Gastrocnemius medialis (tissue), 4 donors: ENCODE measurements at regions not wholly inside any gene's neighbourhood (a gene's known extent, or its start where the extent isn't known, plus 50 kb on each side); places are given as distances from the start of the nearest gene placed in this dataset.
"Not testable (repeated sequence)": the region's sequence is repeated elsewhere in the genome, so short reads cannot be mapped to it uniquely, and the experiment has no call there.

Source experiments
- ATAC-seq, 2 donors: fragments of 150-250 bp; one replicate each; pipeline ENCODE4 v1.9.1; 2016
- DNase-seq, 2 donors: peaks; one replicate each; pipeline ENCODE4 v3.0.0-alpha.2; 2019
- H3K27ac ChIP-seq, 4 donors: fragments of 200-600 bp; sonication (generic); 1 replicate in 1 of 4; 2 replicates in 3 of 4; pipeline ENCODE4 v1.5.1; 2016 to 2018; ENCODE audit warnings: mild to moderate bottlenecking in 2 of 4, moderate library complexity in 1 of 4
- H3K27me3 ChIP-seq, 3 donors: fragments of 200-600 bp; sonication (generic) in 2 of 3; 1 replicate in 1 of 3; 2 replicates in 2 of 3; pipeline versions ENCODE4 v1.5.1 to v1.6.0; 2016 to 2019; ENCODE audit warnings: mild to moderate bottlenecking in 1 of 3, moderate library complexity in 1 of 3
- H3K36me3 ChIP-seq, 2 donors: fragments of 200-600 bp; sonication (generic) in 1 of 2; one replicate each; pipeline ENCODE4 v1.5.1; 2017 to 2018
- H3K4me1 ChIP-seq, 2 donors: fragments of 200-600 bp; sonication (generic) in 1 of 2; one replicate each; pipeline ENCODE4 v1.5.1; 2016 to 2017; ENCODE audit warnings: mild to moderate bottlenecking in 2 of 2
- H3K4me3 ChIP-seq, 4 donors: fragments of 200-600 bp; sonication (generic) in 3 of 4; 1 replicate in 1 of 4; 2 replicates in 3 of 4; pipeline ENCODE4 v1.5.1; 2016 to 2019; ENCODE audit warnings: mild to moderate bottlenecking in 2 of 4
- H3K9me3 ChIP-seq, 3 donors: fragments of 200-600 bp; sonication (generic) in 2 of 3; 1 replicate in 1 of 3; 2 replicates in 2 of 3; pipeline ENCODE4 v1.5.1; 2016 to 2019
- POLR2A ChIP-seq, 2 donors: fragments of 450-650 bp; IDR thresholded peaks; one replicate each; pipeline ENCODE4 v1.6.1; 2017; ENCODE audit warnings: antibody characterized with exemption in 2 of 2, mild to moderate bottlenecking in 2 of 2, moderate library complexity in 2 of 2
- in situ Hi-C, 4 donors: fragments of 200-750 bp; cut with MboI; loops; one replicate each; pipeline versions ENCODE4 v1.15.0 to v1.8.0; 2017; ENCODE audit warnings: low sequenced_read_pairs in 4 of 4
- intact Hi-C: fragments of 100-400 bp; cut with DNase I; formaldehyde crosslinking; loops from one replicate; pipeline ENCODE4 v1.15.1; 2023; ENCODE audit warnings: low total_unique reads
- TF ChIP-seq, protein P1 (sequence below), 5 experiments: fragments of 450-650 bp in 3 of 5; fragments of 200-600 bp in 2 of 5; sonication (generic) in 2 of 5; IDR thresholded peaks in 4 of 5; conservative IDR thresholded peaks in 1 of 5; 1 replicate in 4 of 5; 2 replicates in 1 of 5; pipeline ENCODE4 v1.5.1; 2016 to 2019; ENCODE audit warnings: antibody characterized with exemption in 5 of 5, mild to moderate bottlenecking in 3 of 5, moderate library complexity in 3 of 5

DNA sequence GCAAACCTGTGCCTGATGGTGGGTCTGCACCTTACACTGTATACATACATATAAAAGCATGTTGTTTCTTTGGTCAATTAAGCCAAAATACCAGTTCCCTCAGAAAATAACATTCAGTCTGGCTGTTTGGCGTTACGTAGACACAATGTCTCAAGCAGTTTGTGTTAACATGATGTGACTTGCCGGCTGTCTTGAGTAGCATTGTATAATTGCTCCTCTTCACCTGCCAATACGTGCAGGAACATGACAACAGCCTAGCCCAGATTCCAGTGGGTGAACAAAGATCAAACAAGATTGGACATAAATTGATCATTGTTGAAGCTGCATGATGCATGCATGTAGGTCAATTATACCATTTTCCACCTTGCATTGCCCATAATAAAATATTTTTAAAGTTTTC is 102.3 kb downstream of the F11 start:
- H3K4me3 ChIP-seq = no peak overlapping the region
- no peaks in the 10 kb centered on the region for H3K27me3 ChIP-seq
- H3K9me3 ChIP-seq = peaks cover 0 to 12% (median 0%) of the 10 kb centered on the region in 3 donors
- no peak overlapping the region for H3K27ac ChIP-seq
- TF ChIP-seq POLR2A (IDR thresholded peaks at IDR 0.05) = no peak
- TF ChIP-seq, protein P1, sequence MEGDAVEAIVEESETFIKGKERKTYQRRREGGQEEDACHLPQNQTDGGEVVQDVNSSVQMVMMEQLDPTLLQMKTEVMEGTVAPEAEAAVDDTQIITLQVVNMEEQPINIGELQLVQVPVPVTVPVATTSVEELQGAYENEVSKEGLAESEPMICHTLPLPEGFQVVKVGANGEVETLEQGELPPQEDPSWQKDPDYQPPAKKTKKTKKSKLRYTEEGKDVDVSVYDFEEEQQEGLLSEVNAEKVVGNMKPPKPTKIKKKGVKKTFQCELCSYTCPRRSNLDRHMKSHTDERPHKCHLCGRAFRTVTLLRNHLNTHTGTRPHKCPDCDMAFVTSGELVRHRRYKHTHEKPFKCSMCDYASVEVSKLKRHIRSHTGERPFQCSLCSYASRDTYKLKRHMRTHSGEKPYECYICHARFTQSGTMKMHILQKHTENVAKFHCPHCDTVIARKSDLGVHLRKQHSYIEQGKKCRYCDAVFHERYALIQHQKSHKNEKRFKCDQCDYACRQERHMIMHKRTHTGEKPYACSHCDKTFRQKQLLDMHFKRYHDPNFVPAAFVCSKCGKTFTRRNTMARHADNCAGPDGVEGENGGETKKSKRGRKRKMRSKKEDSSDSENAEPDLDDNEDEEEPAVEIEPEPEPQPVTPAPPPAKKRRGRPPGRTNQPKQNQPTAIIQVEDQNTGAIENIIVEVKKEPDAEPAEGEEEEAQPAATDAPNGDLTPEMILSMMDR (IDR thresholded peaks at IDR 0.05 in 4 of 5, conservative IDR thresholded peaks at IDR 0.05 in 1 of 5) = no peak
- in situ Hi-C loops = no loop called here
- intact Hi-C loops = no loop called here
- DNase-seq = no peak
- no peak for ATAC-seq
- H3K4me1 ChIP-seq = no peaks in the 10 kb centered on the region
- no peaks in the 10 kb centered on the region for H3K36me3 ChIP-seq

- TF ChIP-seq, protein P1 (IDR thresholded peaks at IDR 0.05 in 4 of 5, conservative IDR thresholded peaks at IDR 0.05 in 1 of 5) = no peak
- TF ChIP-seq POLR2A (IDR thresholded peaks at IDR 0.05) = no peak
- in situ Hi-C loops (no loop called here), intact Hi-C loops (no loop called here)
- no peak for DNase-seq
- Histone ChIP-seq H3K27me3 (no peaks in the 10 kb centered on the region), H3K9me3 (peaks cover 0 to 12% (median 0%) of the 10 kb centered on the region in 3 donors), H3K36me3 (no peaks in the 10 kb centered on the region), H3K4me1 (no peaks in the 10 kb centered on the region), H3K4me3 (no peak overlapping the region), H3K27ac (no peak overlapping the region)
- no peak for ATAC-seq
Measured at GRCh38 chr4:186366326-186366725, 100.3 kb downstream of the F11 start.

DNA sequence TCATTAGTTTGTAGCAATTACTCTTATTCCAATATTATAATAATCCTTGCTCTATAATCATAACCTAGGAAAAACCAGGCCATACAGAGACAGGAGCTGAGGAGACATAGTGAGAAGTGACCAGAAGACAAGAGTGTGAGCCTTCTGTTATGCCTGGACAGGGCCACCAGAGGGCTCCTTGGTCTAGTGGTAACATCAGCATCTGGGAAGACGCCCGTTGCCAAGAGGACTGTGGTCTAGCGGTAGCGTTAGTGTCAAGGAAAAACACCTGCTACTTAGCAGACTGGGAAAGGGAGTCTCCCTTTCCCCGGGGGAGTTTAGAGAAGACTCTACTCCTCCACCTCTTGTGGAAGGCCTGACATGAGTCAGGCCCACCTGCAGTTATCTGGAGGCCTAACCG is 97.0 kb downstream of the F11 start:
- in situ Hi-C loops, H3K36me3 ChIP-seq, intact Hi-C loops, H3K27ac ChIP-seq, DNase-seq, H3K27me3 ChIP-seq, H3K4me3 ChIP-seq, ATAC-seq, H3K4me1 ChIP-seq: not testable (repeated sequence)
- H3K9me3 ChIP-seq = peaks cover 0 to 12% (median 0%) of the 10 kb centered on the region in 3 donors

- Histone ChIP-seq H3K4me3 (no peak overlapping the region), H3K27ac (no peak overlapping the region), H3K9me3 (peaks cover 0 to 12% (median 0%) of the 10 kb centered on the region in 3 donors), H3K4me1 (no peaks in the 10 kb centered on the region), H3K27me3 (no peaks in the 10 kb centered on the region), H3K36me3 (no peaks in the 10 kb centered on the region)
- DNase-seq (no peak), ATAC-seq (no peak)
- intact Hi-C loops = no loop called here
- TF ChIP-seq, protein P1 (IDR thresholded peaks at IDR 0.05 in 4 of 5, conservative IDR thresholded peaks at IDR 0.05 in 1 of 5) = no peak
- TF ChIP-seq POLR2A (IDR thresholded peaks at IDR 0.05) = no peak
- in situ Hi-C loops = no loop called here
Measured at GRCh38 chr4:186360551-186360950, 94.6 kb downstream of the F11 start.

GRCh38 chr4:186351668-186352194 is 85.7 kb downstream of the F11 start:
- no peak overlapping the region for H3K27ac ChIP-seq
- no peaks in the 10 kb centered on the region for H3K36me3 ChIP-seq
- in situ Hi-C loops = no loop called here
- no peak for DNase-seq
- intact Hi-C loops = no loop called here
- H3K4me3 ChIP-seq = no peak overlapping the region
- no peaks in the 10 kb centered on the region for H3K4me1 ChIP-seq
- H3K9me3 ChIP-seq = no peaks in the 10 kb centered on the region
- no peaks in the 10 kb centered on the region for H3K27me3 ChIP-seq
- TF ChIP-seq, protein P1 (IDR thresholded peaks at IDR 0.05 in 4 of 5, conservative IDR thresholded peaks at IDR 0.05 in 1 of 5) = no peak
- no peak for TF ChIP-seq POLR2A (IDR thresholded peaks at IDR 0.05)
- ATAC-seq = no peak
